WTC11 (cell line): ENCODE measurements at regions not wholly inside any gene's neighbourhood (a gene's known extent, or its start where the extent isn't known, plus 50 kb on each side); places are given as distances from the start of the nearest gene placed in this dataset.

ENCODE experiments used
- ATAC-seq: fragments of 200-7000 bp; cut with Tn5 transposase; 2 replicates; pipeline ENCODE4 v1.10.0; 2021; ENCODE audit warnings: mild to moderate bottlenecking, moderate library complexity
- CTCF ChIA-PET: fragments of 300-600 bp; sonication (Branson Sonifier 250); formaldehyde crosslinking; loops from one replicate; lab custom pipeline; 2021; ENCODE audit warnings: antibody characterized with exemption; lab: Charles Lee
- POLR2A ChIA-PET: fragments of 350-600 bp; sonication (Branson Sonifier 250); formaldehyde crosslinking; loops from one replicate; lab custom pipeline; 2021; ENCODE audit warnings: antibody characterized with exemption; lab: Charles Lee
- DNase-seq: peaks from one replicate; pipeline ENCODE4 v3.0.0; 2021; ENCODE audit warnings: low spot score
- H3K27ac Mint-ChIP-seq: 2 replicates; pipeline ENCODE4 v1.8.0; 2021; ENCODE audit warnings: mixed read lengths
- H3K27me3 Mint-ChIP-seq: 2 replicates; pipeline ENCODE4 v1.8.0; 2021; ENCODE audit warnings: low read depth, mild to moderate bottlenecking, moderate library complexity, mixed read lengths
- H3K36me3 Mint-ChIP-seq: 2 replicates; pipeline ENCODE4 v1.8.0; 2021; ENCODE audit warnings: mixed read lengths
- H3K4me1 Mint-ChIP-seq: 2 replicates; pipeline ENCODE4 v1.8.0; 2022; ENCODE audit warnings: mixed read lengths
- H3K4me3 Mint-ChIP-seq: 2 replicates; pipeline ENCODE4 v1.8.0; 2021; ENCODE audit warnings: mild to moderate bottlenecking, moderate library complexity, mixed read lengths
- H3K9me3 Mint-ChIP-seq: 2 replicates; pipeline ENCODE4 v1.8.0; 2021; ENCODE audit warnings: mixed read lengths
- EMX1 ChIP-seq: fragments of 250-450 bp; sonication (Bioruptor Pico); IDR thresholded peaks from 2 replicates; pipeline ENCODE4 v1.8.0; 2021; ENCODE audit warnings: mild to moderate bottlenecking
- ESRRA ChIP-seq: sonication (generic); formaldehyde crosslinking; IDR thresholded peaks from 2 replicates; pipeline ENCODE4 v1.8.1; 2022; ENCODE audit warnings: mild to moderate bottlenecking, missing genetic modification reagents, borderline replicate concordance
- FOXK1 ChIP-seq: sonication (generic); formaldehyde crosslinking; IDR thresholded peaks from 2 replicates; pipeline ENCODE4 v1.8.0; 2022; ENCODE audit warnings: mild to moderate bottlenecking, moderate library complexity, missing genetic modification reagents
- GABPB1 ChIP-seq: sonication (generic); formaldehyde crosslinking; IDR thresholded peaks from 2 replicates; pipeline ENCODE4 v1.8.1; 2023; ENCODE audit warnings: mild to moderate bottlenecking, missing genetic modification reagents
- IRF2 ChIP-seq: sonication (generic); formaldehyde crosslinking; IDR thresholded peaks from 2 replicates; pipeline ENCODE4 v1.8.0; 2022; ENCODE audit warnings: low read depth, missing genetic modification reagents, borderline replicate concordance
- PRRX2 ChIP-seq: fragments of 250-450 bp; sonication (Bioruptor Pico); IDR thresholded peaks from 2 replicates; pipeline ENCODE4 v1.8.0; 2021; ENCODE audit warnings: mild to moderate bottlenecking
- RORB ChIP-seq: fragments of 250-450 bp; sonication (Bioruptor Pico); IDR thresholded peaks from 2 replicates; pipeline ENCODE4 v1.9.0; 2021; ENCODE audit warnings: mild to moderate bottlenecking
- SOX15 ChIP-seq: fragments of 250-450 bp; sonication (Bioruptor Pico); IDR thresholded peaks from 2 replicates; pipeline ENCODE4 v1.9.0; 2021; ENCODE audit warnings: mild to moderate bottlenecking
- ZNF121 ChIP-seq: sonication (generic); formaldehyde crosslinking; IDR thresholded peaks from 2 replicates; pipeline ENCODE4 v1.8.0; 2023; ENCODE audit warnings: missing genetic modification reagents
- ZNF232 ChIP-seq: sonication (generic); formaldehyde crosslinking; IDR thresholded peaks from 2 replicates; pipeline ENCODE4 v1.8.0; 2022; ENCODE audit warnings: mild to moderate bottlenecking, missing genetic modification reagents
- ZNF416 ChIP-seq: fragments of 250-450 bp; sonication (Bioruptor Pico); IDR thresholded peaks from 2 replicates; pipeline ENCODE4 v1.9.0; 2021; ENCODE audit warnings: mild to moderate bottlenecking, inconsistent platforms
- TF ChIP-seq, protein P1 (sequence below): sonication (generic); formaldehyde crosslinking; IDR thresholded peaks from 2 replicates; pipeline ENCODE4 v1.8.0; 2023; ENCODE audit warnings: missing genetic modification reagents, mild to moderate bottlenecking, borderline replicate concordance
- TF ChIP-seq, protein P2 (sequence below): sonication (generic); formaldehyde crosslinking; IDR thresholded peaks from 2 replicates; pipeline ENCODE4 v1.8.1; 2022; ENCODE audit warnings: mild to moderate bottlenecking, moderate library complexity, missing genetic modification reagents
- TF ChIP-seq, protein P3 (sequence below): sonication (generic); formaldehyde crosslinking; IDR thresholded peaks from 2 replicates; pipeline ENCODE4 v1.8.1; 2022; ENCODE audit warnings: low read depth, missing genetic modification reagents, borderline replicate concordance
- TF ChIP-seq, protein P4 (sequence below): sonication (generic); formaldehyde crosslinking; conservative IDR thresholded peaks from 2 replicates; pipeline ENCODE4 v1.8.1; 2023; ENCODE audit warnings: mild to moderate bottlenecking, low read depth, missing genetic modification reagents, moderate library complexity
- TF ChIP-seq, protein P5 (sequence below): fragments of 250-450 bp; sonication (Bioruptor Pico); IDR thresholded peaks from 2 replicates; pipeline ENCODE4 v1.9.0; 2021; ENCODE audit warnings: mild to moderate bottlenecking
- TF ChIP-seq, protein P6 (sequence below): fragments of 250-450 bp; sonication (Bioruptor Pico); IDR thresholded peaks from 2 replicates; pipeline ENCODE4 v1.8.0; 2021; ENCODE audit warnings: mild to moderate bottlenecking
- TF ChIP-seq, protein P7 (sequence below): fragments of 250-450 bp; sonication (Bioruptor Pico); IDR thresholded peaks from 2 replicates; pipeline ENCODE4 v1.9.0; 2021; ENCODE audit warnings: moderate library complexity, mild to moderate bottlenecking, inconsistent platforms, borderline replicate concordance

DNA sequence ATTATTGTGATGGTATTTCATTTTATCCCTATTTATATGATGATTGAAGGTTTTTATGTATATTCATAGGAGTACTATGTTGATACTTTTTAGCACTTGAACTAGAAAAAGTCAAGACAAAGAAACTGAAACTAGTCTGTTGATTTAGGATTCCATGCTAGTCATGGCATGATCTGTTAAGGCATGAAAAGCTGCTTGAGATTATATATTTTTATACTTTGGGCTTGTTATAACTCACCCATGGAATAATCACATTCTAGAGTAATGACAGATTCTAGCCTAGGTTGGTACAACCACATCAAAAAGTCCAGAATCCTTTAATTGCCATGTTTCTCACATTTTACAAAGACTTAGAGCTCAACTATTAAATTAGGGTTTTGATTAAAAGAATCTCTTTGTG lies 472.6 kb upstream of the CELF4 start:
- H3K36me3 Mint-ChIP-seq = no peaks in the 10 kb centered on the region
- no peak for DNase-seq
- CTCF ChIA-PET = interaction anchor here (1.3 kb wide), 1 partner anchor 485 kb away, joined by 3 read pairs; no protein-coding TSS in a partner anchor

DNA sequence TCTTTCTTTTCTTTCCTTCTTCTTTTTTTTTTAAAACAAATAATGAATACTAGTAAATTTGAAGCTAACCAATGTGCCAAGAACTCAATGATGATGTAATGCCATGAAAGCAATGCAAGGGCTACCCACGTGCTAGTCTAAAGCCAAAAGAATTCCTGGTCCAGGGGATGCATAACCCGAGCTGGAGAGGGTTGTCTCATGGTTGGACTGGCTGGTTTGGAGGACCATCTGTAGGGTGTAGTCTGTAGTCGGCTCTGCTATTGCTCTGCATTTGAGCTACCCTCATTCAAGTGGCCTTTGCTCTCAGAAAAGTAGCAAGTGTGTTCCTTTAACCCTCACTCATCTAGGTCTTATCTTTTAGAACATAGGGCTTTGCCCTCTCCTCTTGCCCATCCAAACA lies 469.6 kb upstream of the CELF4 start:
- ATAC-seq = no peak
- Mint-ChIP-seq H3K27me3 (no peaks in the 10 kb centered on the region), H3K27ac (no peak overlapping the region), H3K4me3 (no peak overlapping the region), H3K4me1 (peaks cover 4% of the 10 kb centered on the region; the same call in 1 of the 2 replicates), H3K36me3 (no peaks in the 10 kb centered on the region), H3K9me3 (no peaks in the 10 kb centered on the region)
- no peak for DNase-seq
- ChIA-PET CTCF (no interaction called here), POLR2A (no interaction called here)
- TF ChIP-seq GABPB1 (CRISPR knock-in tag) = no peak
- TF ChIP-seq, protein P1, sequence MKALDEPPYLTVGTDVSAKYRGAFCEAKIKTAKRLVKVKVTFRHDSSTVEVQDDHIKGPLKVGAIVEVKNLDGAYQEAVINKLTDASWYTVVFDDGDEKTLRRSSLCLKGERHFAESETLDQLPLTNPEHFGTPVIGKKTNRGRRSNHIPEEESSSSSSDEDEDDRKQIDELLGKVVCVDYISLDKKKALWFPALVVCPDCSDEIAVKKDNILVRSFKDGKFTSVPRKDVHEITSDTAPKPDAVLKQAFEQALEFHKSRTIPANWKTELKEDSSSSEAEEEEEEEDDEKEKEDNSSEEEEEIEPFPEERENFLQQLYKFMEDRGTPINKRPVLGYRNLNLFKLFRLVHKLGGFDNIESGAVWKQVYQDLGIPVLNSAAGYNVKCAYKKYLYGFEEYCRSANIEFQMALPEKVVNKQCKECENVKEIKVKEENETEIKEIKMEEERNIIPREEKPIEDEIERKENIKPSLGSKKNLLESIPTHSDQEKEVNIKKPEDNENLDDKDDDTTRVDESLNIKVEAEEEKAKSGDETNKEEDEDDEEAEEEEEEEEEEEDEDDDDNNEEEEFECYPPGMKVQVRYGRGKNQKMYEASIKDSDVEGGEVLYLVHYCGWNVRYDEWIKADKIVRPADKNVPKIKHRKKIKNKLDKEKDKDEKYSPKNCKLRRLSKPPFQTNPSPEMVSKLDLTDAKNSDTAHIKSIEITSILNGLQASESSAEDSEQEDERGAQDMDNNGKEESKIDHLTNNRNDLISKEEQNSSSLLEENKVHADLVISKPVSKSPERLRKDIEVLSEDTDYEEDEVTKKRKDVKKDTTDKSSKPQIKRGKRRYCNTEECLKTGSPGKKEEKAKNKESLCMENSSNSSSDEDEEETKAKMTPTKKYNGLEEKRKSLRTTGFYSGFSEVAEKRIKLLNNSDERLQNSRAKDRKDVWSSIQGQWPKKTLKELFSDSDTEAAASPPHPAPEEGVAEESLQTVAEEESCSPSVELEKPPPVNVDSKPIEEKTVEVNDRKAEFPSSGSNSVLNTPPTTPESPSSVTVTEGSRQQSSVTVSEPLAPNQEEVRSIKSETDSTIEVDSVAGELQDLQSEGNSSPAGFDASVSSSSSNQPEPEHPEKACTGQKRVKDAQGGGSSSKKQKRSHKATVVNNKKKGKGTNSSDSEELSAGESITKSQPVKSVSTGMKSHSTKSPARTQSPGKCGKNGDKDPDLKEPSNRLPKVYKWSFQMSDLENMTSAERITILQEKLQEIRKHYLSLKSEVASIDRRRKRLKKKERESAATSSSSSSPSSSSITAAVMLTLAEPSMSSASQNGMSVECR (CRISPR knock-in tag) = no peak
- no peak for TF ChIP-seq SOX15 (CRISPR knock-in tag)
- no peak for TF ChIP-seq RORB (CRISPR knock-in tag)
- no peak for TF ChIP-seq IRF2 (CRISPR knock-in tag)
- TF ChIP-seq, protein P2, sequence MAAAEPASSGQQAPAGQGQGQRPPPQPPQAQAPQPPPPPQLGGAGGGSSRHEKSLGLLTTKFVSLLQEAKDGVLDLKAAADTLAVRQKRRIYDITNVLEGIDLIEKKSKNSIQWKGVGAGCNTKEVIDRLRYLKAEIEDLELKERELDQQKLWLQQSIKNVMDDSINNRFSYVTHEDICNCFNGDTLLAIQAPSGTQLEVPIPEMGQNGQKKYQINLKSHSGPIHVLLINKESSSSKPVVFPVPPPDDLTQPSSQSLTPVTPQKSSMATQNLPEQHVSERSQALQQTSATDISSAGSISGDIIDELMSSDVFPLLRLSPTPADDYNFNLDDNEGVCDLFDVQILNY = no peak
- TF ChIP-seq EMX1 (CRISPR knock-in tag) = no peak
- TF ChIP-seq, protein P3, sequence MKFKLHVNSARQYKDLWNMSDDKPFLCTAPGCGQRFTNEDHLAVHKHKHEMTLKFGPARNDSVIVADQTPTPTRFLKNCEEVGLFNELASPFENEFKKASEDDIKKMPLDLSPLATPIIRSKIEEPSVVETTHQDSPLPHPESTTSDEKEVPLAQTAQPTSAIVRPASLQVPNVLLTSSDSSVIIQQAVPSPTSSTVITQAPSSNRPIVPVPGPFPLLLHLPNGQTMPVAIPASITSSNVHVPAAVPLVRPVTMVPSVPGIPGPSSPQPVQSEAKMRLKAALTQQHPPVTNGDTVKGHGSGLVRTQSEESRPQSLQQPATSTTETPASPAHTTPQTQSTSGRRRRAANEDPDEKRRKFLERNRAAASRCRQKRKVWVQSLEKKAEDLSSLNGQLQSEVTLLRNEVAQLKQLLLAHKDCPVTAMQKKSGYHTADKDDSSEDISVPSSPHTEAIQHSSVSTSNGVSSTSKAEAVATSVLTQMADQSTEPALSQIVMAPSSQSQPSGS (CRISPR knock-in tag) = no peak
- TF ChIP-seq, protein P4, sequence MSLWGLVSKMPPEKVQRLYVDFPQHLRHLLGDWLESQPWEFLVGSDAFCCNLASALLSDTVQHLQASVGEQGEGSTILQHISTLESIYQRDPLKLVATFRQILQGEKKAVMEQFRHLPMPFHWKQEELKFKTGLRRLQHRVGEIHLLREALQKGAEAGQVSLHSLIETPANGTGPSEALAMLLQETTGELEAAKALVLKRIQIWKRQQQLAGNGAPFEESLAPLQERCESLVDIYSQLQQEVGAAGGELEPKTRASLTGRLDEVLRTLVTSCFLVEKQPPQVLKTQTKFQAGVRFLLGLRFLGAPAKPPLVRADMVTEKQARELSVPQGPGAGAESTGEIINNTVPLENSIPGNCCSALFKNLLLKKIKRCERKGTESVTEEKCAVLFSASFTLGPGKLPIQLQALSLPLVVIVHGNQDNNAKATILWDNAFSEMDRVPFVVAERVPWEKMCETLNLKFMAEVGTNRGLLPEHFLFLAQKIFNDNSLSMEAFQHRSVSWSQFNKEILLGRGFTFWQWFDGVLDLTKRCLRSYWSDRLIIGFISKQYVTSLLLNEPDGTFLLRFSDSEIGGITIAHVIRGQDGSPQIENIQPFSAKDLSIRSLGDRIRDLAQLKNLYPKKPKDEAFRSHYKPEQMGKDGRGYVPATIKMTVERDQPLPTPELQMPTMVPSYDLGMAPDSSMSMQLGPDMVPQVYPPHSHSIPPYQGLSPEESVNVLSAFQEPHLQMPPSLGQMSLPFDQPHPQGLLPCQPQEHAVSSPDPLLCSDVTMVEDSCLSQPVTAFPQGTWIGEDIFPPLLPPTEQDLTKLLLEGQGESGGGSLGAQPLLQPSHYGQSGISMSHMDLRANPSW = no peak
- no peak for TF ChIP-seq FOXK1

More for the DNA sequence above, 472.6 kb upstream of the CELF4 start:
- Mint-ChIP-seq H3K9me3 (no peaks in the 10 kb centered on the region), H3K27me3 (no peaks in the 10 kb centered on the region), H3K4me3 (no peak overlapping the region), H3K4me1 (peaks cover 7% of the 10 kb centered on the region; the same call in 1 of the 2 replicates), H3K27ac (no peak overlapping the region)
- no peak for ATAC-seq
- POLR2A ChIA-PET = no interaction called here
- TF ChIP-seq EMX1 (CRISPR knock-in tag) = no peak
- TF ChIP-seq ZNF416 (CRISPR knock-in tag) = no peak
- no peak for TF ChIP-seq PRRX2 (CRISPR knock-in tag)
- TF ChIP-seq ESRRA = no peak
- TF ChIP-seq ZNF121 (CRISPR knock-in tag) = no peak
- TF ChIP-seq, protein P5, sequence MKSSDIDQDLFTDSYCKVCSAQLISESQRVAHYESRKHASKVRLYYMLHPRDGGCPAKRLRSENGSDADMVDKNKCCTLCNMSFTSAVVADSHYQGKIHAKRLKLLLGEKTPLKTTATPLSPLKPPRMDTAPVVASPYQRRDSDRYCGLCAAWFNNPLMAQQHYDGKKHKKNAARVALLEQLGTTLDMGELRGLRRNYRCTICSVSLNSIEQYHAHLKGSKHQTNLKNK (CRISPR knock-in tag) = no peak
- TF ChIP-seq, protein P6, sequence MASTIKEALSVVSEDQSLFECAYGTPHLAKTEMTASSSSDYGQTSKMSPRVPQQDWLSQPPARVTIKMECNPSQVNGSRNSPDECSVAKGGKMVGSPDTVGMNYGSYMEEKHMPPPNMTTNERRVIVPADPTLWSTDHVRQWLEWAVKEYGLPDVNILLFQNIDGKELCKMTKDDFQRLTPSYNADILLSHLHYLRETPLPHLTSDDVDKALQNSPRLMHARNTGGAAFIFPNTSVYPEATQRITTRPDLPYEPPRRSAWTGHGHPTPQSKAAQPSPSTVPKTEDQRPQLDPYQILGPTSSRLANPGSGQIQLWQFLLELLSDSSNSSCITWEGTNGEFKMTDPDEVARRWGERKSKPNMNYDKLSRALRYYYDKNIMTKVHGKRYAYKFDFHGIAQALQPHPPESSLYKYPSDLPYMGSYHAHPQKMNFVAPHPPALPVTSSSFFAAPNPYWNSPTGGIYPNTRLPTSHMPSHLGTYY (CRISPR knock-in tag) = no peak
- TF ChIP-seq, protein P7, sequence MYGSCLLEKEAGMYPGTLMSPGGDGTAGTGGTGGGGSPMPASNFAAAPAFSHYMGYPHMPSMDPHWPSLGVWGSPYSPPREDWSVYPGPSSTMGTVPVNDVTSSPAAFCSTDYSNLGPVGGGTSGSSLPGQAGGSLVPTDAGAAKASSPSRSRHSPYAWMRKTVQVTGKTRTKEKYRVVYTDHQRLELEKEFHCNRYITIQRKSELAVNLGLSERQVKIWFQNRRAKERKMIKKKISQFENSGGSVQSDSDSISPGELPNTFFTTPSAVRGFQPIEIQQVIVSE (CRISPR knock-in tag) = no peak
- no peak for TF ChIP-seq ZNF232 (CRISPR knock-in tag)
- TF ChIP-seq, protein P1 (CRISPR knock-in tag) = no peak
- no peak for TF ChIP-seq FOXK1
